ENCODE measurements at regions not wholly inside any gene's neighbourhood (a gene's known extent, or its start where the extent isn't known, plus 50 kb on each side); places are given as distances from the start of the nearest gene placed in this dataset.

DNA sequence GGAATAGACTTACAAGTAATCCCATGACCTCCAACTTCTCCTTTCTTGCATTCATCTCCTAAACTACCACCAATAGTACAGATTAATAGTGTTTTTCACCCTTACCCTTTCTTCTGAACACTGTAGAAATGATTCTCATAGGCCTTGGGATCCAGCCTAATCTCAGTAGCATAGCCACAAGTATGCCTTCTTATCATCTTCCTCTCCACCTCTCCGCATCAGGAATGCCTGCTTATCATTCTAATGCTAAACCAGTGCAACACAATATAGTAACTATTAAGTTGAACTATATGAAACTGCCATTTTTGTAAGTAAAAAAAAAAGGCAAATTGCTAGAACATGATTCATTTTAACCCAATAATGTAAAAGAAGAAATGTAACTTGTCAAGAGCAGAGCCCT is 79.5 kb upstream of the IL2 start:
- no peak overlapping the region for H3K4me3 ChIP-seq (ENCODE audit: low read depth, low read length)
- H3K36me3 ChIP-seq (ENCODE audit: control insufficient read depth, insufficient read depth, low read length), result no peaks in the 10 kb centered on the region
- no peak for FAIRE-seq
- TF ChIP-seq, protein P1, sequence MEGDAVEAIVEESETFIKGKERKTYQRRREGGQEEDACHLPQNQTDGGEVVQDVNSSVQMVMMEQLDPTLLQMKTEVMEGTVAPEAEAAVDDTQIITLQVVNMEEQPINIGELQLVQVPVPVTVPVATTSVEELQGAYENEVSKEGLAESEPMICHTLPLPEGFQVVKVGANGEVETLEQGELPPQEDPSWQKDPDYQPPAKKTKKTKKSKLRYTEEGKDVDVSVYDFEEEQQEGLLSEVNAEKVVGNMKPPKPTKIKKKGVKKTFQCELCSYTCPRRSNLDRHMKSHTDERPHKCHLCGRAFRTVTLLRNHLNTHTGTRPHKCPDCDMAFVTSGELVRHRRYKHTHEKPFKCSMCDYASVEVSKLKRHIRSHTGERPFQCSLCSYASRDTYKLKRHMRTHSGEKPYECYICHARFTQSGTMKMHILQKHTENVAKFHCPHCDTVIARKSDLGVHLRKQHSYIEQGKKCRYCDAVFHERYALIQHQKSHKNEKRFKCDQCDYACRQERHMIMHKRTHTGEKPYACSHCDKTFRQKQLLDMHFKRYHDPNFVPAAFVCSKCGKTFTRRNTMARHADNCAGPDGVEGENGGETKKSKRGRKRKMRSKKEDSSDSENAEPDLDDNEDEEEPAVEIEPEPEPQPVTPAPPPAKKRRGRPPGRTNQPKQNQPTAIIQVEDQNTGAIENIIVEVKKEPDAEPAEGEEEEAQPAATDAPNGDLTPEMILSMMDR (IDR thresholded peaks at IDR 0.05; ENCODE audit: insufficient read depth, low read length, severe bottlenecking), result no peak
- no peaks in the 10 kb centered on the region for H3K27me3 ChIP-seq (ENCODE audit: control insufficient read depth, insufficient read depth, low read length)
- no peak for DNase-seq (ENCODE audit: low read depth)

DNA sequence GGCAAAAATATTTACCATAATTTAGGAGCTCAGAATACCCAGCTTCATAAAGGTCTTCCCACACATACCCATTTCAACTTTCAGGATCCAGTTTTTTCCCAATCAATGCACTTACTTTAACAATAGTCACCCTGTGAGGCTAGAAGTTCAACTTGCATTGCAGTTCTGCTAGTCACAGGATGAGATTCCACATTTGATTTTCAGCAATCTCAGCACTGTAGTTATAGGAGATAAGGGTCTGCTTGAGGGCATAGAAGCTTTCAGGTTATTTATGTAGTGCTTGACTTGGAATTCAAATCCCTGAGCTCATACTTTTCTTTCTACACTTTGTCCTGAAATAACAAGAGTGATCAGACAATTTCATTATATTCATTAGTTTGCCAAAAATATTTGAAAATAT is 78.3 kb upstream of the IL2 start:
- no peak overlapping the region for H3K4me3 ChIP-seq (ENCODE audit: low read depth, low read length)
- TF ChIP-seq, protein P1 (IDR thresholded peaks at IDR 0.05; ENCODE audit: insufficient read depth, low read length, severe bottlenecking), result no peak
- no peaks in the 10 kb centered on the region for H3K36me3 ChIP-seq (ENCODE audit: control insufficient read depth, insufficient read depth, low read length)
- no peak for DNase-seq (ENCODE audit: low read depth)
- no peak for FAIRE-seq
- no peaks in the 10 kb centered on the region for H3K27me3 ChIP-seq (ENCODE audit: control insufficient read depth, insufficient read depth, low read length)

DNA sequence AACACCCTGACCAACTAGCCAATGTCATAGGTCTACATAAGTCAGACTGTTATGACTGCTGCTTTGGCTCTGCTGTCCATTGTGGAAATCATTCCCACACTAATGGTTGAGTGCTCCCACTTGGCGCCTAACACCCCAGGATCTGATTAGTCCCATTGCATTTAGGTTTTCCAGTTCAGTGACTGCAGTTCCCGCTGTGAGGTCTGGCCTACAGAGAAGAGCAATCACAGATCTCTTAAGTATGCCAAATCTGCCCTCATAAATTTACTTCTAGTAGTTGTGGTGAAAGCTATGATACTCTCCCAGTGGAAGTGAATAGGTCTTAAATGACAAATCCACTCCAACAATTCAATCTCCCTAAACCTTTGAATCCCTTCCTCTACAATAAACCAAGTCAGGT is 77.3 kb upstream of the IL2 start:
- FAIRE-seq (no peak), DNase-seq (ENCODE audit: low read depth) (no peak)
- no peak overlapping the region for H3K4me3 ChIP-seq (ENCODE audit: low read depth, low read length)
- H3K36me3 ChIP-seq (ENCODE audit: control insufficient read depth, insufficient read depth, low read length), result no peaks in the 10 kb centered on the region
- TF ChIP-seq, protein P1 (IDR thresholded peaks at IDR 0.05; ENCODE audit: insufficient read depth, low read length, severe bottlenecking), result no peak
- no peaks in the 10 kb centered on the region for H3K27me3 ChIP-seq (ENCODE audit: control insufficient read depth, insufficient read depth, low read length)

DNA sequence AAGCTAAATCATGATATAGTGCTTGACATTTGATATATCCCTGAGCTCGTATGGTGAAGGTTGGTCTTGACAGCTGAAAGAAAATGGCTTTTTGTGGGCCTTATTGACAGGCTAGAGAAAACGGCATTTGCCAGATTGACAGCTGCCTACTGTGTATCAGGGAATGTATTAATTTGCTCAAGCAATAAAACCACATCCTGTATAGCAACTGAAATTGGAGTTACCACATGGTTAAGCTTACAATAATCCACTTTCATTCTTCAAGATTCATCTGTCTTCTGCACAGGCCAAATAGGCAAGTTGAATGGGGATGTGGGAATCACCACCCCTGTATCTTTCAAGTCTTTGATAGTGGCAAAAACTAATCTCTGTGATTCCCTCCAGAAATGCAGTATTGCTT is 76.2 kb upstream of the IL2 start:
- DNase-seq (ENCODE audit: low read depth) (no peak), FAIRE-seq (no peak)
- TF ChIP-seq, protein P1 (IDR thresholded peaks at IDR 0.05; ENCODE audit: insufficient read depth, low read length, severe bottlenecking), result no peak
- no peaks in the 10 kb centered on the region for H3K36me3 ChIP-seq (ENCODE audit: control insufficient read depth, insufficient read depth, low read length)
- H3K27me3 ChIP-seq (ENCODE audit: control insufficient read depth, insufficient read depth, low read length), result no peaks in the 10 kb centered on the region
- no peak overlapping the region for H3K4me3 ChIP-seq (ENCODE audit: low read depth, low read length)

DNA sequence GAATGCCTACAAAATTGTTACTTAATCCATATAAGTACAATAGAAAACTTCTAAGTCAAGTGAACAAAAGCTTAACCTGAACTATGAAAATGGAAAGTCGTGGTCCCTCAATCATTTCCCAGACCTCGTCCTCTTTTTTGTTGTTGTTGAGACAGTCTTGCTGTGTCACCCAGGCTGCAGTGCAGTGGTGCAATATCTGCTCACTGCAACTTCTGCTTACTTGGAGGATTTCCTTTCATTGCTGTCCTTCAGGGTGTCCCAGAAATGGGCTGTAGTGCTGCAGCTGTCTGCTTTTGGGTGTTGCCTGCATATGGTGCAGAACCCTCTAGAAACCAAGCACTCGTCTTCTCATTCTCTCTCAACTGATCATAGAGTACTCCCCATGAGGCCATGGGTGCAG is 75.0 kb upstream of the IL2 start:
- Histone ChIP-seq H3K27me3 (ENCODE audit: control insufficient read depth, insufficient read depth, low read length) (no peaks in the 10 kb centered on the region), H3K36me3 (ENCODE audit: control insufficient read depth, insufficient read depth, low read length) (no peaks in the 10 kb centered on the region), H3K4me3 (ENCODE audit: low read depth, low read length) (no peak overlapping the region)
- TF ChIP-seq, protein P1 (IDR thresholded peaks at IDR 0.05; ENCODE audit: insufficient read depth, low read length, severe bottlenecking), result no peak
- DNase-seq (ENCODE audit: low read depth) (no peak), FAIRE-seq (no peak)

DNA sequence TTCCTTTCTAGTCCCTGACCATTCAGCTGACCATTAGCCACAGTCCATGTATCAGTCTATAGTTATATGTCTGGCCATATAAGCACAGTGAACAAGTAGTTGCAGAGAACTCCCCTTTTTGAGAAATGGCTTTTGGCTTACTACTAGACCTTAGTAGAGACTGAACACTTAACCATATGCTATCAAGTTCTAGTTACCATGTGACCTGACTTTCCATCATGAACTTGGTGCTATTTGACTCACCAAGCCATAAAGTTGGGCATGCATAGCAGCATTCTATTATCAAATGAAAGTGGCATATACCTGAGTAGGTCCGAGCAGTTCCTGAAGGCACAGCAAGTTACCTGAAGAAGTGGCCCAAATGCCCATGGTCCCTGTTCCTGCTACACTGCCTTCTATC is 74.5 kb upstream of the IL2 start:
- no peak for FAIRE-seq

More for the DNA sequence above, 74.5 kb upstream of the IL2 start:
- DNase-seq (ENCODE audit: low read depth), result no peak
- H3K27me3 ChIP-seq (ENCODE audit: control insufficient read depth, insufficient read depth, low read length), result no peaks in the 10 kb centered on the region
- H3K36me3 ChIP-seq (ENCODE audit: control insufficient read depth, insufficient read depth, low read length), result no peaks in the 10 kb centered on the region
- no peak overlapping the region for H3K4me3 ChIP-seq (ENCODE audit: low read depth, low read length)
- TF ChIP-seq, protein P1 (IDR thresholded peaks at IDR 0.05; ENCODE audit: insufficient read depth, low read length, severe bottlenecking), result no peak
